ENCODE measurements at regions not wholly inside any gene's neighbourhood (a gene's known extent, or its start where the extent isn't known, plus 50 kb on each side); places are given as distances from the start of the nearest gene placed in this dataset.

- TF ChIP-seq EZH2 (IDR thresholded peaks at IDR 0.05; ENCODE audit: insufficient read depth, poor library complexity, severe bottlenecking) = no peak
- no peak for TF ChIP-seq EZH2phosphoT487 (IDR thresholded peaks at IDR 0.05; ENCODE audit: insufficient read depth, low read depth)
These were observed 229.9 kb downstream of the BCAS1 start for GRCh38 chr20:53840532-53840931.
